ENCODE measurements at regions not wholly inside any gene's neighbourhood (a gene's known extent, or its start where the extent isn't known, plus 50 kb on each side); places are given as distances from the start of the nearest gene placed in this dataset.
"Not testable (repeated sequence)": the region's sequence is repeated elsewhere in the genome, so short reads cannot be mapped to it uniquely, and the experiment has no call there.

- DNase-seq = no peak
These were observed 110.7 kb upstream of the IL12A start for GRCh38 chr3:159877924-159878323.

- DNase-seq = no peak
These were observed 109.5 kb upstream of the IL12A start for GRCh38 chr3:159879146-159879545.

- DNase-seq = no peak
These were observed 109.0 kb upstream of the IL12A start for GRCh38 chr3:159879598-159879997.

- no peak for DNase-seq
These were observed 107.4 kb upstream of the IL12A start for GRCh38 chr3:159881208-159881607.

- no peak for DNase-seq
These were observed 106.8 kb upstream of the IL12A start for GRCh38 chr3:159881828-159882309.

- no peak for DNase-seq
These were observed 106.3 kb upstream of the IL12A start for GRCh38 chr3:159882367-159882766.

GRCh38 chr3:159882790-159883779 is 105.5 kb upstream of the IL12A start:
- DNase-seq = no peak

GRCh38 chr3:159884661-159885402 is 103.8 kb upstream of the IL12A start:
- DNase-seq = no peak

- DNase-seq = no peak
These were observed 102.6 kb upstream of the IL12A start for GRCh38 chr3:159886050-159886449.

- not testable (repeated sequence) for DNase-seq
These were observed 102.1 kb upstream of the IL12A start for GRCh38 chr3:159886530-159886929.

GRCh38 chr3:159887168-159887567 is 101.5 kb upstream of the IL12A start:
- no peak for DNase-seq

GRCh38 chr3:159887911-159888310 is 100.7 kb upstream of the IL12A start:
- no peak for DNase-seq

GRCh38 chr3:159892171-159892795 is 96.4 kb upstream of the IL12A start:
- DNase-seq = no peak

GRCh38 chr3:159892801-159893200 is 95.8 kb upstream of the IL12A start:
- no peak for DNase-seq

GRCh38 chr3:159894386-159894785 is 94.2 kb upstream of the IL12A start:
- DNase-seq = no peak

GRCh38 chr3:159895430-159895829 is 93.2 kb upstream of the IL12A start:
- no peak for DNase-seq

GRCh38 chr3:159896543-159896942 is 92.1 kb upstream of the IL12A start:
- no peak for DNase-seq

GRCh38 chr3:159897331-159898075 is 91.1 kb upstream of the IL12A start:
- DNase-seq = no peak

- no peak for DNase-seq
These were observed 90.5 kb upstream of the IL12A start for GRCh38 chr3:159898147-159898546.

GRCh38 chr3:159899166-159899565 is 89.5 kb upstream of the IL12A start:
- no peak for DNase-seq

GRCh38 chr3:159902546-159903314 is 85.9 kb upstream of the IL12A start:
- no peak for DNase-seq

Measured in left kidney (tissue), 1 donor.